ENCODE measurements at regions not wholly inside any gene's neighbourhood (a gene's known extent, or its start where the extent isn't known, plus 50 kb on each side); places are given as distances from the start of the nearest gene placed in this dataset.
"Not testable (repeated sequence)": the region's sequence is repeated elsewhere in the genome, so short reads cannot be mapped to it uniquely, and the experiment has no call there.

DNA sequence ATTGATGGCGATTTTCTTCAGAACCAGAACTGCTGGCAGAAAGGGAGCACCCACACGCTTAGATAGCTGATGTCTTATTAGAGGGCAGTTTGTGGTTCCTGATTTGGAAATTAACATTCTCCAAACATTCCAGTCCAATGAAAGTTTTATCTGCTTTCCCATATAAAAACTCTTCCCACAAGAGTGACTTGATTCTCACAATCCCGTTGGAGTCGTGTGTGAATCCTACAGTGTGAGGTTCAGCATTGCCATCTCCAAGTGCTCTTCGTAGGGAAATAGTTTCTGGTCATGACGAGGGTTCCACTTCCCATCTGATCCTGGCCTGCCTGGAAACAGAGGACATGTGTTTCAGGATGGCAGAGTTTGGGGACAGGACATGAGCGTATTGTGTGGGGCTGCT is 105.4 kb upstream of the CCZ1B start:
- TF ChIP-seq, protein P1, sequence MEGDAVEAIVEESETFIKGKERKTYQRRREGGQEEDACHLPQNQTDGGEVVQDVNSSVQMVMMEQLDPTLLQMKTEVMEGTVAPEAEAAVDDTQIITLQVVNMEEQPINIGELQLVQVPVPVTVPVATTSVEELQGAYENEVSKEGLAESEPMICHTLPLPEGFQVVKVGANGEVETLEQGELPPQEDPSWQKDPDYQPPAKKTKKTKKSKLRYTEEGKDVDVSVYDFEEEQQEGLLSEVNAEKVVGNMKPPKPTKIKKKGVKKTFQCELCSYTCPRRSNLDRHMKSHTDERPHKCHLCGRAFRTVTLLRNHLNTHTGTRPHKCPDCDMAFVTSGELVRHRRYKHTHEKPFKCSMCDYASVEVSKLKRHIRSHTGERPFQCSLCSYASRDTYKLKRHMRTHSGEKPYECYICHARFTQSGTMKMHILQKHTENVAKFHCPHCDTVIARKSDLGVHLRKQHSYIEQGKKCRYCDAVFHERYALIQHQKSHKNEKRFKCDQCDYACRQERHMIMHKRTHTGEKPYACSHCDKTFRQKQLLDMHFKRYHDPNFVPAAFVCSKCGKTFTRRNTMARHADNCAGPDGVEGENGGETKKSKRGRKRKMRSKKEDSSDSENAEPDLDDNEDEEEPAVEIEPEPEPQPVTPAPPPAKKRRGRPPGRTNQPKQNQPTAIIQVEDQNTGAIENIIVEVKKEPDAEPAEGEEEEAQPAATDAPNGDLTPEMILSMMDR (IDR thresholded peaks at IDR 0.05) = not testable (repeated sequence)
- not testable (repeated sequence) for TF ChIP-seq POLR2A (IDR thresholded peaks at IDR 0.05)

Measured in adrenal gland (tissue), 5 donors.